H9 (cell line): ENCODE measurements at regions not wholly inside any gene's neighbourhood (a gene's known extent, or its start where the extent isn't known, plus 50 kb on each side); places are given as distances from the start of the nearest gene placed in this dataset.
A peak's percentile ranks its signal among the peaks of the same experiment; 100 is the strongest.

ENCODE experiments used
- DNase-seq: peaks from one replicate; pipeline ENCODE4 v3.0.0-alpha.2; 2017
- H2AFZ ChIP-seq: one replicate; pipeline ENCODE4 v1.6.1; 2013; ENCODE audit warnings: mild to moderate bottlenecking, low read length, control low read depth, moderate library complexity
- H2AK5ac ChIP-seq: 2 replicates; pipeline ENCODE4 v1.6.1; 2013; ENCODE audit warnings: low read length, control low read depth, mixed read lengths; ENCODE audit not compliant: insufficient read length
- H2BK120ac ChIP-seq: one replicate; pipeline ENCODE4 v1.6.1; 2013; ENCODE audit warnings: low read depth, mild to moderate bottlenecking, low read length, control low read depth, inconsistent platforms; ENCODE audit not compliant: poor library complexity, severe bottlenecking
- H2BK12ac ChIP-seq: 2 replicates; pipeline ENCODE4 v1.6.1; 2013; ENCODE audit warnings: low read length, control low read depth, mixed read lengths, low read depth; ENCODE audit not compliant: insufficient read length
- H2BK15ac ChIP-seq: 2 replicates; pipeline ENCODE4 v1.6.1; 2013; ENCODE audit warnings: low read depth, low read length, control low read depth
- H2BK20ac ChIP-seq: one replicate; pipeline ENCODE4 v1.6.1; 2013; ENCODE audit warnings: low read depth, mild to moderate bottlenecking, low read length, control low read depth, inconsistent platforms; ENCODE audit not compliant: poor library complexity, severe bottlenecking
- H2BK5ac ChIP-seq: 2 replicates; pipeline ENCODE4 v1.6.1; 2013; ENCODE audit warnings: low read length, control low read depth, mixed read lengths; ENCODE audit not compliant: insufficient read length
- H3K14ac ChIP-seq: 2 replicates; pipeline ENCODE4 v1.6.1; 2013; ENCODE audit warnings: low read length, control low read depth; ENCODE audit not compliant: insufficient read depth
- H3K18ac ChIP-seq: 2 replicates; pipeline ENCODE4 v1.6.1; 2013; ENCODE audit warnings: low read depth, mild to moderate bottlenecking, mixed read lengths, low read length, control low read depth; ENCODE audit not compliant: insufficient read length
- H3K23ac ChIP-seq: 2 replicates; pipeline ENCODE4 v1.6.1; 2013; ENCODE audit warnings: low read length, control low read depth, mixed read lengths, low read depth; ENCODE audit not compliant: insufficient read length
- H3K23me2 ChIP-seq: 2 replicates; pipeline ENCODE4 v1.6.1; 2013; ENCODE audit warnings: low read depth, mild to moderate bottlenecking, mixed read lengths, low read length, control low read depth; ENCODE audit not compliant: insufficient read length, poor library complexity, severe bottlenecking
- H3K27ac ChIP-seq: 2 replicates; pipeline ENCODE4 v1.5.1; 2013; ENCODE audit warnings: low read length, control low read depth, mixed read lengths, low read depth; ENCODE audit not compliant: insufficient read length
- H3K27me3 ChIP-seq: 2 replicates; pipeline ENCODE4 v1.6.1; 2013; ENCODE audit warnings: low read length, control low read depth, inconsistent platforms; ENCODE audit not compliant: insufficient read depth
- H3K4ac ChIP-seq: 2 replicates; pipeline ENCODE4 v1.6.1; 2013; ENCODE audit warnings: low read depth, mild to moderate bottlenecking, control low read depth, inconsistent platforms, low read length, moderate library complexity
- H3K4me1 ChIP-seq: 2 replicates; pipeline ENCODE4 v1.6.1; 2013; ENCODE audit warnings: low read length, control low read depth, inconsistent platforms; ENCODE audit not compliant: insufficient read depth
- H3K4me2 ChIP-seq: 2 replicates; pipeline ENCODE4 v1.6.1; 2013; ENCODE audit warnings: low read length, control low read depth, mixed read lengths; ENCODE audit not compliant: insufficient read length, insufficient read depth
- H3K56ac ChIP-seq: 2 replicates; pipeline ENCODE4 v1.6.1; 2013; ENCODE audit warnings: low read depth, mild to moderate bottlenecking, mixed read lengths, low read length, control low read depth; ENCODE audit not compliant: insufficient read length
- H3K79me1 ChIP-seq: 2 replicates; pipeline ENCODE4 v1.6.1; 2013; ENCODE audit warnings: low read depth, mild to moderate bottlenecking, moderate library complexity, low read length, control low read depth, inconsistent platforms; ENCODE audit not compliant: insufficient read depth, poor library complexity, severe bottlenecking
- H3K79me2 ChIP-seq: 2 replicates; pipeline ENCODE4 v1.6.1; 2013; ENCODE audit warnings: low read length, control low read depth, inconsistent platforms; ENCODE audit not compliant: insufficient read depth
- H3K9ac ChIP-seq: 2 replicates; pipeline ENCODE4 v1.6.1; 2013; ENCODE audit warnings: low read length, control low read depth, mixed read lengths; ENCODE audit not compliant: insufficient read length; ENCODE audit errors: extremely low read depth
- H3K9me3 ChIP-seq: one replicate; pipeline ENCODE4 v1.6.1; 2013; ENCODE audit warnings: low read depth, low read length, inconsistent platforms; ENCODE audit not compliant: control insufficient read depth
- H3T11ph ChIP-seq: one replicate; pipeline ENCODE4 v1.6.1; 2013; ENCODE audit warnings: mild to moderate bottlenecking, low read length, control low read depth, inconsistent platforms
- H4K20me1 ChIP-seq: one replicate; pipeline ENCODE4 v1.6.1; 2013; ENCODE audit not compliant: control insufficient read depth, insufficient read length, insufficient read depth
- H4K5ac ChIP-seq: 2 replicates; pipeline ENCODE4 v1.6.1; 2013; ENCODE audit warnings: low read depth, mild to moderate bottlenecking, mixed read lengths, low read length, control low read depth; ENCODE audit not compliant: insufficient read length
- H4K8ac ChIP-seq: replicated peaks from 2 replicates; pipeline ENCODE4 v1.6.1; 2013; ENCODE audit warnings: low read length, control low read depth, mixed read lengths, low read depth; ENCODE audit not compliant: insufficient read length
- H4K91ac ChIP-seq: 2 replicates; pipeline ENCODE4 v1.6.1; 2013; ENCODE audit warnings: low read depth, mild to moderate bottlenecking, moderate library complexity, mixed read lengths, low read length, control low read depth; ENCODE audit not compliant: insufficient read length
- H3K27ac Mint-ChIP-seq, 3 experiments: 2 replicates in 2 of 3; 3 replicates in 1 of 3; pipeline ENCODE4 v1.8.0; 2020 to 2021; ENCODE audit warnings: mixed read lengths in 3 of 3, mild to moderate bottlenecking in 1 of 3, moderate library complexity in 1 of 3
- H3K27me3 Mint-ChIP-seq: 2 replicates; pipeline ENCODE4 v1.8.0; 2021; ENCODE audit warnings: low read depth, mild to moderate bottlenecking, moderate library complexity, mixed read lengths
- H3K36me3 Mint-ChIP-seq, 3 experiments: 2 replicates in 2 of 3; 3 replicates in 1 of 3; pipeline ENCODE4 v1.8.0; 2020 to 2021; ENCODE audit warnings: low read depth in 3 of 3, mixed read lengths in 3 of 3; ENCODE audit not compliant: insufficient read depth in 1 of 3
- H3K4me1 Mint-ChIP-seq, 2 experiments: 2 replicates each; pipeline ENCODE4 v1.8.0; 2020; ENCODE audit warnings: mixed read lengths in 2 of 2
- H3K4me3 Mint-ChIP-seq, 2 experiments: 2 replicates in 1 of 2; 3 replicates in 1 of 2; pipeline ENCODE4 v1.8.0; 2020 to 2021; ENCODE audit warnings: mild to moderate bottlenecking in 2 of 2, mixed read lengths in 2 of 2, moderate library complexity in 1 of 2
- H3K9me3 Mint-ChIP-seq, 2 experiments: 2 replicates in 1 of 2; 3 replicates in 1 of 2; pipeline ENCODE4 v1.8.0; 2020; ENCODE audit warnings: mild to moderate bottlenecking in 2 of 2, mixed read lengths in 2 of 2, moderate library complexity in 1 of 2
- WGBS: extraction: QIAGEN DNeasy Blood & Tissue Kit; methylation state at CpG from one replicate; pipeline ENCODE4 v1.1.7; 2013; ENCODE audit warnings: missing lambda C conversion rate, low lambda C conversion rate, mixed read lengths; ENCODE audit not compliant: insufficient read length; ENCODE audit errors: extremely low coverage; 5-methylcytosine and 5-hydroxymethylcytosine counted together
- TF ChIP-seq, protein P1 (sequence below): fragments of 200-600 bp; sonication (generic); conservative IDR thresholded peaks from 3 replicates; pipeline ENCODE4 v1.8.0; 2021; ENCODE audit warnings: antibody characterized with exemption, mild to moderate bottlenecking

DNA sequence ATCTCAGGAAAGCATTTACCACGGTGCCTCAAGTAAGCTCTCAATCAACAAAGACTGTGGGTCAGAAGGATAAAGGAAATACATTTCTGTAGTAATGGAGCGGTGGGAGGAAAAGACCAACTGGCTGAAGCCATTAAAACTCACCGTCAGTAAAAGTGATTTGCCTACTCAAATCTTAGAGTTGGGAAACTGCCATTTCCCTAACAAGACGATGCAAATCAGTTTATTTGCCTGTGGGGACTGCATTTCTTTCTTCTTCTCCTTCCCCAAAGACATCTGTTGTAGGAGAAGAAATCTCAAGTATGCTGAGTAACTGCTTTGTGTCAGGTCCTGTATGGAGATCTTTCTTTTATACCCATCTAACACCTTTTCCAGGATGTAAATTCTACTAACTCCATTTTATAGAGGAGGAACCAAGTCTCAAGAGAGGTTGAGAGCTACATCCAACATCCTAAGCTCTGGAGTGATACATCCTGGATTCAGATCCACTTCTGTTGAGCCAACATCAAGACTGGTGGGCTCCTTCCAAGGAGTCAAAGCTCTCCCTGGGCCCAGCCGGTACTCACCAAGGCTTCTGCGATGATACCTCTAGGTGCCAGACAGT, 219.3 kb upstream of the FGGY start:
- no peaks in the 10 kb centered on the region for H3K27me3 Mint-ChIP-seq
- Histone ChIP-seq H3K14ac (peak overlapping the region; percentile 71; the same call in 1 of the 2 replicates), H4K5ac (peak overlapping the region; percentile 58), H2BK5ac (peak overlapping the region; percentile 88), H2BK20ac (no peak overlapping the region), H3K56ac (no peak overlapping the region), H3T11ph (no peak overlapping the region), H3K9me3 (no peaks in the 10 kb centered on the region), H2BK120ac (no peak overlapping the region), H4K8ac (no peak overlapping the region), H3K4ac (no peak overlapping the region; the same call in 1 of the 2 replicates), H3K79me2 (no peaks in the 10 kb centered on the region), H3K27me3 (no peaks in the 10 kb centered on the region), H2BK15ac (no peak overlapping the region), H3K23ac (no peak overlapping the region), H3K9ac (peak overlapping the region; percentile 30), H2AFZ (no peak overlapping the region), H3K18ac (peak overlapping the region; percentile 51), H2BK12ac (peak overlapping the region; percentile 56), H3K4me2 (peak overlapping the region; percentile 54), H3K4me1 (peaks cover 27% of the 10 kb centered on the region; the same call in 1 of the 2 replicates), H3K79me1 (no peaks in the 10 kb centered on the region), H3K27ac (peak overlapping the region; percentile 99), H2AK5ac (no peak overlapping the region), H3K23me2 (peaks cover 4% of the 10 kb centered on the region), H4K91ac (no peak overlapping the region), H4K20me1 (no peaks in the 10 kb centered on the region)
- TF ChIP-seq, protein P1, sequence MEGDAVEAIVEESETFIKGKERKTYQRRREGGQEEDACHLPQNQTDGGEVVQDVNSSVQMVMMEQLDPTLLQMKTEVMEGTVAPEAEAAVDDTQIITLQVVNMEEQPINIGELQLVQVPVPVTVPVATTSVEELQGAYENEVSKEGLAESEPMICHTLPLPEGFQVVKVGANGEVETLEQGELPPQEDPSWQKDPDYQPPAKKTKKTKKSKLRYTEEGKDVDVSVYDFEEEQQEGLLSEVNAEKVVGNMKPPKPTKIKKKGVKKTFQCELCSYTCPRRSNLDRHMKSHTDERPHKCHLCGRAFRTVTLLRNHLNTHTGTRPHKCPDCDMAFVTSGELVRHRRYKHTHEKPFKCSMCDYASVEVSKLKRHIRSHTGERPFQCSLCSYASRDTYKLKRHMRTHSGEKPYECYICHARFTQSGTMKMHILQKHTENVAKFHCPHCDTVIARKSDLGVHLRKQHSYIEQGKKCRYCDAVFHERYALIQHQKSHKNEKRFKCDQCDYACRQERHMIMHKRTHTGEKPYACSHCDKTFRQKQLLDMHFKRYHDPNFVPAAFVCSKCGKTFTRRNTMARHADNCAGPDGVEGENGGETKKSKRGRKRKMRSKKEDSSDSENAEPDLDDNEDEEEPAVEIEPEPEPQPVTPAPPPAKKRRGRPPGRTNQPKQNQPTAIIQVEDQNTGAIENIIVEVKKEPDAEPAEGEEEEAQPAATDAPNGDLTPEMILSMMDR = no peak
- no CpG with 5 or more reads among the region's 6 CpGs for WGBS
- H3K9me3 Mint-ChIP-seq = no peaks in the 10 kb centered on the region
- peak overlapping the region; percentile 96 for H3K27ac Mint-ChIP-seq
- H3K4me1 Mint-ChIP-seq = peaks cover 81 to 83% of the 10 kb centered on the region in 2 experiments
- peak overlapping the region; percentile 52 to 56; a peak in 4 of 5 replicates for H3K4me3 Mint-ChIP-seq
- H3K36me3 Mint-ChIP-seq = no peaks in the 10 kb centered on the region; a peak in 1 of 7 replicates
- DNase-seq = no peak
